ENCODE measurements at regions not wholly inside any gene's neighbourhood (a gene's known extent, or its start where the extent isn't known, plus 50 kb on each side); places are given as distances from the start of the nearest gene placed in this dataset.

DNA sequence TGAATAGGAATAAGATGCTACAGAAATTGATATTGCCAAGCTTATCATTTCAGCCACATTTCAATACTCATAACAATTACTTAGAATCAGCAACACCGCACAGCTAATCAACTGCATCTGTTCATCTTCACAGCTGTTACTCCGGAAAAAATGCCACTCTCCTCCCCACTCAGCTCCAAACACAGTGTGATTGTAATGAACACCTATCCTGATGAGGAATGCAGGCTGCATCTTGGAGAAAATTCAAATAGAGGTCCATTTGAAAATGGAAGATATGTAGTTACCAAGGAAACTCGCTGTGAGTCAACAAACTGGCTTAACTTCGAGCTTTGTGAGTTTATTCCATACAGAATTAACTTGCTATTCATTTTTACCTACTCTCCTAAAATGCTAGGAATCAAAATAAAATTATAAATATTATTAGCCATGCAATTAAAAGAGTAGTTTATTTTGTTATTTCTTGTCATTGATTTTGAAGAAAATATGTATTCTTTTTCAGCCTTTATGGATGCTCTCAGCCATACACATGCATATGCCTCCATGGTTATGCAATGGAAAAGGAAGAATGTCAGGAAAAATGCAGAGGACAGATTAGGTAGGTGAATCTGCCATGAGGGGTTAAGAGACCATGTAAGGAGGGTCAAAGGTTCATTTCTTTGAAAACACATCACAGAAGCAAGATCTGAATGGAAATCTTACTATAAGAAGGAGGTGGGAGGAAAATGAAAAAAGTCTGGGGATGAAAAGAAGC lies 267.2 kb downstream of the POM121L12 start:
- TF ChIP-seq MXI1 (conservative IDR thresholded peaks at IDR 0.05; ENCODE audit: poor library complexity, severe bottlenecking) (no peak), EP300 (conservative IDR thresholded peaks at IDR 0.05; ENCODE audit: poor library complexity, severe bottlenecking) (no peak), RAD21 (conservative IDR thresholded peaks at IDR 0.05) (no peak), EZH2 (IDR thresholded peaks at IDR 0.05; ENCODE audit: borderline replicate concordance, insufficient read depth, low read length, poor library complexity, severe bottlenecking) (no peak), POLR2AphosphoS5 (IDR thresholded peaks at IDR 0.05) (no peak), TAF1 (IDR thresholded peaks at IDR 0.05; ENCODE audit: low read depth) (no peak), SMC3 (conservative IDR thresholded peaks at IDR 0.05; ENCODE audit: poor library complexity) (no peak)
- TF ChIP-seq, protein P1, sequence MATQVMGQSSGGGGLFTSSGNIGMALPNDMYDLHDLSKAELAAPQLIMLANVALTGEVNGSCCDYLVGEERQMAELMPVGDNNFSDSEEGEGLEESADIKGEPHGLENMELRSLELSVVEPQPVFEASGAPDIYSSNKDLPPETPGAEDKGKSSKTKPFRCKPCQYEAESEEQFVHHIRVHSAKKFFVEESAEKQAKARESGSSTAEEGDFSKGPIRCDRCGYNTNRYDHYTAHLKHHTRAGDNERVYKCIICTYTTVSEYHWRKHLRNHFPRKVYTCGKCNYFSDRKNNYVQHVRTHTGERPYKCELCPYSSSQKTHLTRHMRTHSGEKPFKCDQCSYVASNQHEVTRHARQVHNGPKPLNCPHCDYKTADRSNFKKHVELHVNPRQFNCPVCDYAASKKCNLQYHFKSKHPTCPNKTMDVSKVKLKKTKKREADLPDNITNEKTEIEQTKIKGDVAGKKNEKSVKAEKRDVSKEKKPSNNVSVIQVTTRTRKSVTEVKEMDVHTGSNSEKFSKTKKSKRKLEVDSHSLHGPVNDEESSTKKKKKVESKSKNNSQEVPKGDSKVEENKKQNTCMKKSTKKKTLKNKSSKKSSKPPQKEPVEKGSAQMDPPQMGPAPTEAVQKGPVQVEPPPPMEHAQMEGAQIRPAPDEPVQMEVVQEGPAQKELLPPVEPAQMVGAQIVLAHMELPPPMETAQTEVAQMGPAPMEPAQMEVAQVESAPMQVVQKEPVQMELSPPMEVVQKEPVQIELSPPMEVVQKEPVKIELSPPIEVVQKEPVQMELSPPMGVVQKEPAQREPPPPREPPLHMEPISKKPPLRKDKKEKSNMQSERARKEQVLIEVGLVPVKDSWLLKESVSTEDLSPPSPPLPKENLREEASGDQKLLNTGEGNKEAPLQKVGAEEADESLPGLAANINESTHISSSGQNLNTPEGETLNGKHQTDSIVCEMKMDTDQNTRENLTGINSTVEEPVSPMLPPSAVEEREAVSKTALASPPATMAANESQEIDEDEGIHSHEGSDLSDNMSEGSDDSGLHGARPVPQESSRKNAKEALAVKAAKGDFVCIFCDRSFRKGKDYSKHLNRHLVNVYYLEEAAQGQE (IDR thresholded peaks at IDR 0.05; ENCODE audit: borderline replicate concordance): no peak
- TF ChIP-seq, protein P2, sequence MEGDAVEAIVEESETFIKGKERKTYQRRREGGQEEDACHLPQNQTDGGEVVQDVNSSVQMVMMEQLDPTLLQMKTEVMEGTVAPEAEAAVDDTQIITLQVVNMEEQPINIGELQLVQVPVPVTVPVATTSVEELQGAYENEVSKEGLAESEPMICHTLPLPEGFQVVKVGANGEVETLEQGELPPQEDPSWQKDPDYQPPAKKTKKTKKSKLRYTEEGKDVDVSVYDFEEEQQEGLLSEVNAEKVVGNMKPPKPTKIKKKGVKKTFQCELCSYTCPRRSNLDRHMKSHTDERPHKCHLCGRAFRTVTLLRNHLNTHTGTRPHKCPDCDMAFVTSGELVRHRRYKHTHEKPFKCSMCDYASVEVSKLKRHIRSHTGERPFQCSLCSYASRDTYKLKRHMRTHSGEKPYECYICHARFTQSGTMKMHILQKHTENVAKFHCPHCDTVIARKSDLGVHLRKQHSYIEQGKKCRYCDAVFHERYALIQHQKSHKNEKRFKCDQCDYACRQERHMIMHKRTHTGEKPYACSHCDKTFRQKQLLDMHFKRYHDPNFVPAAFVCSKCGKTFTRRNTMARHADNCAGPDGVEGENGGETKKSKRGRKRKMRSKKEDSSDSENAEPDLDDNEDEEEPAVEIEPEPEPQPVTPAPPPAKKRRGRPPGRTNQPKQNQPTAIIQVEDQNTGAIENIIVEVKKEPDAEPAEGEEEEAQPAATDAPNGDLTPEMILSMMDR (IDR thresholded peaks at IDR 0.05; ENCODE audit: poor library complexity, severe bottlenecking): no peak
- no peaks in the 10 kb centered on the region for H3K27me3 ChIP-seq (ENCODE audit: insufficient read depth, low read depth, low read length)
- H3K36me3 ChIP-seq (ENCODE audit: insufficient read depth, low read length): no peaks in the 10 kb centered on the region

DNA sequence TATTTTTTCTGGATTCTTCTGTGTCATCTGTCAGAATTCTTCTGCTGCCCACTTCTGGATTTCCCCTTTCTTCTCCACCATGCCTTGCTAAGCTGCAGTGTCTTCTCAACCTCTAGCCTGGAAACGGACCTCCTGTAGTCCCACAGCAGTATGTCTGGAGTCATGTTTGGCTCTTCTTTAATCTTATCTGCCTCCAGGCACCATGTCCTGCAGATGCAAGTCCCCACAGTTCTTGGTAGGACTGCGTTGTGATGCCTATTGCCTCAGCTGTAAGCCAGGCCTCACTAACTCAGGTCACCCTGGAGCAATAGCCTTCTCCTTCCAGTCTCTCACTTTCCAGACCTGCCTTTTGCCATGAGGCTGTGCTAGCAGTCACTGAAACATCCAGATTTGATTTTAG lies 268.3 kb downstream of the POM121L12 start:
- H3K9ac ChIP-seq (ENCODE audit: low read length): no peak overlapping the region
- H3K27me3 ChIP-seq (ENCODE audit: insufficient read depth, low read depth, low read length): no peaks in the 10 kb centered on the region
- H2AFZ ChIP-seq (ENCODE audit: low read depth, low read length): no peak overlapping the region
- no peak overlapping the region for H3K4me3 ChIP-seq (ENCODE audit: low read length)
- no peaks in the 10 kb centered on the region for H4K20me1 ChIP-seq (ENCODE audit: insufficient read depth)
- H3K36me3 ChIP-seq (ENCODE audit: insufficient read depth, low read length): no peaks in the 10 kb centered on the region
- H3K27ac ChIP-seq (ENCODE audit: low read length): no peak overlapping the region
- no peak overlapping the region for H3K4me2 ChIP-seq (ENCODE audit: low read length)
- H3K9me2 ChIP-seq (ENCODE audit: insufficient read depth, low read length): no peaks in the 10 kb centered on the region
- no peaks in the 10 kb centered on the region for H3K79me2 ChIP-seq (replicated peaks; ENCODE audit: insufficient read depth, low read length)
- TF ChIP-seq POLR2AphosphoS5 (IDR thresholded peaks at IDR 0.05): no peak
- TF ChIP-seq MXI1 (conservative IDR thresholded peaks at IDR 0.05; ENCODE audit: poor library complexity, severe bottlenecking): no peak
- TF ChIP-seq, protein P1 (IDR thresholded peaks at IDR 0.05; ENCODE audit: borderline replicate concordance): no peak
- TF ChIP-seq, protein P2 (IDR thresholded peaks at IDR 0.05; ENCODE audit: poor library complexity, severe bottlenecking): no peak
- no peak for TF ChIP-seq TAF1 (IDR thresholded peaks at IDR 0.05; ENCODE audit: low read depth)
- TF ChIP-seq EZH2 (IDR thresholded peaks at IDR 0.05; ENCODE audit: borderline replicate concordance, insufficient read depth, low read length, poor library complexity, severe bottlenecking): no peak
- TF ChIP-seq RAD21 (conservative IDR thresholded peaks at IDR 0.05): no peak
- TF ChIP-seq SMC3 (conservative IDR thresholded peaks at IDR 0.05; ENCODE audit: poor library complexity): no peak
- no peak for TF ChIP-seq EP300 (conservative IDR thresholded peaks at IDR 0.05; ENCODE audit: poor library complexity, severe bottlenecking)
- no peaks in the 10 kb centered on the region for H3F3A ChIP-seq (ENCODE audit: insufficient read depth, low read length, poor library complexity, severe bottlenecking)
- H3K9me3 ChIP-seq (ENCODE audit: low read length): no peaks in the 10 kb centered on the region

More for the DNA sequence above, 267.2 kb downstream of the POM121L12 start:
- Histone ChIP-seq H3K9me2 (ENCODE audit: insufficient read depth, low read length) (no peaks in the 10 kb centered on the region), H3K4me3 (ENCODE audit: low read length) (no peak overlapping the region), H3K9me3 (ENCODE audit: low read length) (no peaks in the 10 kb centered on the region), H4K20me1 (ENCODE audit: insufficient read depth) (no peaks in the 10 kb centered on the region), H3K9ac (ENCODE audit: low read length) (no peak overlapping the region), H2AFZ (ENCODE audit: low read depth, low read length) (no peak overlapping the region), H3F3A (ENCODE audit: insufficient read depth, low read length, poor library complexity, severe bottlenecking) (no peaks in the 10 kb centered on the region), H3K79me2 (replicated peaks; ENCODE audit: insufficient read depth, low read length) (no peaks in the 10 kb centered on the region), H3K27ac (ENCODE audit: low read length) (no peak overlapping the region), H3K4me2 (ENCODE audit: low read length) (no peak overlapping the region)

Measured in neural cell (in vitro differentiated cells).